ENCODE measurements at regions not wholly inside any gene's neighbourhood (a gene's known extent, or its start where the extent isn't known, plus 50 kb on each side); places are given as distances from the start of the nearest gene placed in this dataset.

GRCh38 chr5:113864437-113864836 is 350.9 kb downstream of the YTHDC2 start:
- Histone ChIP-seq H3F3A (replicated peaks; ENCODE audit: low read depth) (no peaks in the 10 kb centered on the region), H3K27ac (ENCODE audit: low read depth) (no peak overlapping the region), H3K79me2 (replicated peaks; ENCODE audit: insufficient read depth) (no peaks in the 10 kb centered on the region), H3K4me2 (no peak overlapping the region), H3K9me2 (ENCODE audit: insufficient read depth) (peaks cover 20% of the 10 kb centered on the region), H3K27me3 (ENCODE audit: insufficient read depth) (no peaks in the 10 kb centered on the region), H3K4me3 (no peak overlapping the region), H3K36me3 (ENCODE audit: insufficient read depth) (no peaks in the 10 kb centered on the region), H3K4me1 (ENCODE audit: insufficient read depth) (no peaks in the 10 kb centered on the region), H4K20me1 (replicated peaks; ENCODE audit: insufficient read depth) (no peaks in the 10 kb centered on the region), H2AFZ (no peak overlapping the region)
- no peak for ATAC-seq
- no peaks in the 10 kb centered on the region for H3K36me3 Mint-ChIP-seq (ENCODE audit: low read depth)
- no peaks in the 10 kb centered on the region for H3K4me1 Mint-ChIP-seq
- DNase-seq (ENCODE audit: low spot score), result no peak
- TF ChIP-seq JUNB (IDR thresholded peaks at IDR 0.05; ENCODE audit: unreplicated experiment), result no peak
- peaks cover 3% of the 10 kb centered on the region; the same call in 2 of the 3 replicates for H3K9me3 Mint-ChIP-seq
- peaks cover 2% of the 10 kb centered on the region for H3K27me3 Mint-ChIP-seq (ENCODE audit: insufficient read depth, low read depth, poor library complexity)
- H3K4me3 Mint-ChIP-seq, result no peak overlapping the region
- H3K27ac Mint-ChIP-seq, result no peak overlapping the region

GRCh38 chr5:113866763-113867162 is 353.3 kb downstream of the YTHDC2 start:
- DNase-seq (ENCODE audit: low spot score) (no peak), ATAC-seq (no peak)
- H3K27me3 Mint-ChIP-seq (ENCODE audit: insufficient read depth, low read depth, poor library complexity), result no peaks in the 10 kb centered on the region
- H3K36me3 ChIP-seq (ENCODE audit: insufficient read depth), result no peaks in the 10 kb centered on the region
- no peak overlapping the region for H2AFZ ChIP-seq
- no peaks in the 10 kb centered on the region for H4K20me1 ChIP-seq (replicated peaks; ENCODE audit: insufficient read depth)
- H3K4me1 ChIP-seq (ENCODE audit: insufficient read depth), result no peaks in the 10 kb centered on the region
- H3K27me3 ChIP-seq (ENCODE audit: insufficient read depth), result no peaks in the 10 kb centered on the region
- no peaks in the 10 kb centered on the region for H3K79me2 ChIP-seq (replicated peaks; ENCODE audit: insufficient read depth)
- H3K9me2 ChIP-seq (ENCODE audit: insufficient read depth), result peaks cover 20% of the 10 kb centered on the region
- no peak overlapping the region for H3K4me2 ChIP-seq
- H3K4me1 Mint-ChIP-seq, result no peaks in the 10 kb centered on the region
- no peak overlapping the region for H3K27ac ChIP-seq (ENCODE audit: low read depth)
- H3K9me3 Mint-ChIP-seq, result no peaks in the 10 kb centered on the region; the same call in 2 of the 3 replicates
- no peak overlapping the region for H3K4me3 ChIP-seq
- H3K4me3 Mint-ChIP-seq, result no peak overlapping the region
- no peaks in the 10 kb centered on the region for H3K36me3 Mint-ChIP-seq (ENCODE audit: low read depth)
- no peaks in the 10 kb centered on the region for H3F3A ChIP-seq (replicated peaks; ENCODE audit: low read depth)
- no peak overlapping the region for H3K27ac Mint-ChIP-seq
- TF ChIP-seq CREB1 (CRISPR knock-in tag; IDR thresholded peaks at IDR 0.05; ENCODE audit: low read depth) (no peak), ZNF331 (CRISPR knock-in tag; IDR thresholded peaks at IDR 0.05; ENCODE audit: low read depth) (no peak), EZH2 (IDR thresholded peaks at IDR 0.05; ENCODE audit: low read depth, unreplicated experiment) (no peak), POLR2AphosphoS5 (IDR thresholded peaks at IDR 0.05; ENCODE audit: low read depth) (no peak), CTCF (conservative IDR thresholded peaks at IDR 0.05; ENCODE audit: low read depth in 2 of 2) (no peak), EZH2phosphoT487 (IDR thresholded peaks at IDR 0.05; ENCODE audit: unreplicated experiment) (no peak), ZNF462 (CRISPR knock-in tag; IDR thresholded peaks at IDR 0.05) (no peak), STAT1 (IDR thresholded peaks at IDR 0.05; ENCODE audit: unreplicated experiment) (no peak), ETS1 (IDR thresholded peaks at IDR 0.05) (no peak), ZNF114 (CRISPR knock-in tag; IDR thresholded peaks at IDR 0.05) (no peak), JUNB (IDR thresholded peaks at IDR 0.05; ENCODE audit: unreplicated experiment) (no peak)
